Activated CD4-positive, alpha-beta T cell treated with anti-CD3 and anti-CD28 coated beads, Interleukin-10, Interleukin-2, amounts not matched to agents 100 ng/mL and 50 ng/mL, durations not matched to agents 16 hours and 8 hours (primary cell): ENCODE measurements at regions not wholly inside any gene's neighbourhood (a gene's known extent, or its start where the extent isn't known, plus 50 kb on each side); places are given as distances from the start of the nearest gene placed in this dataset.
"Not testable (repeated sequence)": the region's sequence is repeated elsewhere in the genome, so short reads cannot be mapped to it uniquely, and the experiment has no call there.

Experiments
- DNase-seq: peaks from one replicate; pipeline ENCODE4 v3.0.0-alpha.2; 2020

GRCh38 chr6:133055441-133055966 is 185.7 kb upstream of the EYA4 start:
- DNase-seq: no peak

GRCh38 chr6:133057352-133057751 is 183.8 kb upstream of the EYA4 start:
- no peak for DNase-seq

- DNase-seq: no peak
Measured at GRCh38 chr6:133062077-133062476, 179.1 kb upstream of the EYA4 start.

- DNase-seq: no peak
Measured at GRCh38 chr6:133062696-133063306, 178.4 kb upstream of the EYA4 start.

GRCh38 chr6:133067960-133068359 is 173.2 kb upstream of the EYA4 start:
- no peak for DNase-seq

GRCh38 chr6:133070410-133071043 is 170.6 kb upstream of the EYA4 start:
- no peak for DNase-seq

- DNase-seq: no peak
Measured at GRCh38 chr6:133079901-133080300, 161.3 kb upstream of the EYA4 start.

GRCh38 chr6:133083248-133083967 is 157.7 kb upstream of the EYA4 start:
- DNase-seq: no peak

- no peak for DNase-seq
Measured at GRCh38 chr6:133085471-133085870, 155.7 kb upstream of the EYA4 start.

GRCh38 chr6:133085896-133086295 is 155.3 kb upstream of the EYA4 start:
- no peak for DNase-seq

GRCh38 chr6:133088931-133089695 is 152.0 kb upstream of the EYA4 start:
- DNase-seq: no peak

- DNase-seq: no peak
Measured at GRCh38 chr6:133092199-133092598, 149.0 kb upstream of the EYA4 start.

GRCh38 chr6:133092771-133093170 is 148.4 kb upstream of the EYA4 start:
- no peak for DNase-seq

GRCh38 chr6:133093211-133093610 is 147.9 kb upstream of the EYA4 start:
- DNase-seq: not testable (repeated sequence)

- no peak for DNase-seq
Measured at GRCh38 chr6:133093956-133094355, 147.2 kb upstream of the EYA4 start.

GRCh38 chr6:133097208-133097607 is 143.9 kb upstream of the EYA4 start:
- DNase-seq: no peak

- DNase-seq: no peak
Measured at GRCh38 chr6:133099573-133099972, 141.6 kb upstream of the EYA4 start.

GRCh38 chr6:133100865-133101264 is 140.3 kb upstream of the EYA4 start:
- DNase-seq: no peak

GRCh38 chr6:133101790-133102189 is 139.4 kb upstream of the EYA4 start:
- DNase-seq: no peak

GRCh38 chr6:133106934-133107333 is 134.2 kb upstream of the EYA4 start:
- DNase-seq: no peak

GRCh38 chr6:133108419-133108818 is 132.7 kb upstream of the EYA4 start:
- DNase-seq: no peak

GRCh38 chr6:133114973-133115372 is 126.2 kb upstream of the EYA4 start:
- no peak for DNase-seq

GRCh38 chr6:133115946-133116345 is 125.2 kb upstream of the EYA4 start:
- DNase-seq: no peak
